IMR-90 (cell line): ENCODE measurements at regions not wholly inside any gene's neighbourhood (a gene's known extent, or its start where the extent isn't known, plus 50 kb on each side); places are given as distances from the start of the nearest gene placed in this dataset.

Experiments used
- ATAC-seq: fragments of 200-7000 bp; cut with Tn5 transposase; 2 replicates; pipeline ENCODE4 v1.9.1; 2020; ENCODE audit warnings: low read depth, mild to moderate bottlenecking, moderate library complexity
- BruUV-seq: library from RNA; stranded (reverse); fragments of 400-500 nt; replicated peaks from 2 replicates; lab custom pipeline; 2021; lab: Mats Ljungman, UMichigan
- CTCF ChIA-PET: fragments of 300-600 bp; formaldehyde crosslinking; extraction: SDS; loops from one replicate; lab custom pipeline; 2021; ENCODE audit warnings: antibody characterized with exemption; lab: Yijun Ruan, JAX
- POLR2A ChIA-PET: fragments of 300-600 bp; sonication (Branson Sonifier 250); formaldehyde crosslinking; loops from one replicate; lab custom pipeline; 2022; ENCODE audit warnings: antibody characterized with exemption; ENCODE audit not compliant: unreplicated experiment; lab: Charles Lee
- DNase-seq: peaks from one replicate; pipeline ENCODE4 v3.0.0; 2013
- H2AFZ ChIP-seq: replicated peaks from 2 replicates; pipeline ENCODE3; 2013; ENCODE audit warnings: low read length, mild to moderate bottlenecking; ENCODE audit not compliant: poor library complexity
- H2AK5ac ChIP-seq: 2 replicates; pipeline ENCODE4 v1.6.1; 2013; ENCODE audit warnings: low read depth, low read length, inconsistent platforms
- H2AK9ac ChIP-seq: replicated peaks from 2 replicates; pipeline ENCODE3; 2013; ENCODE audit warnings: mild to moderate bottlenecking, low read depth, low read length, moderate library complexity; ENCODE audit not compliant: poor library complexity
- H2BK120ac ChIP-seq: 2 replicates; pipeline ENCODE4 v1.6.1; 2013; ENCODE audit warnings: low read depth, low read length, inconsistent platforms
- H2BK15ac ChIP-seq: 3 replicates; pipeline ENCODE4 v1.6.1; 2013; ENCODE audit warnings: low read depth, low read length, inconsistent platforms
- H2BK20ac ChIP-seq: 2 replicates; pipeline ENCODE4 v1.6.1; 2013; ENCODE audit warnings: low read depth, mild to moderate bottlenecking, inconsistent platforms, low read length, moderate library complexity
- H2BK5ac ChIP-seq: 2 replicates; pipeline ENCODE4 v1.6.1; 2013; ENCODE audit warnings: mild to moderate bottlenecking, low read depth, low read length, inconsistent platforms; ENCODE audit not compliant: poor library complexity, severe bottlenecking
- H3K14ac ChIP-seq: replicated peaks from 2 replicates; pipeline ENCODE4 v1.6.1; 2013; ENCODE audit warnings: low read depth, low read length, inconsistent platforms
- H3K18ac ChIP-seq: 2 replicates; pipeline ENCODE4 v1.6.1; 2013; ENCODE audit warnings: low read depth, low read length, control low read depth
- H3K23ac ChIP-seq: 2 replicates; pipeline ENCODE4 v1.6.1; 2013; ENCODE audit warnings: low read depth, low read length, inconsistent platforms
- H3K27ac ChIP-seq: 2 replicates; pipeline ENCODE4 v1.5.1; 2013; ENCODE audit warnings: mild to moderate bottlenecking, control low read depth, low read length; ENCODE audit not compliant: insufficient read depth
- H3K27me3 ChIP-seq: 2 replicates; pipeline ENCODE4 v1.6.1; 2013; ENCODE audit warnings: low read length; ENCODE audit not compliant: control insufficient read depth, insufficient read depth
- H3K36me3 ChIP-seq: 2 replicates; pipeline ENCODE4 v1.6.1; 2013; ENCODE audit warnings: low read length, mixed read lengths; ENCODE audit not compliant: control insufficient read depth, insufficient read depth
- H3K4ac ChIP-seq: 2 replicates; pipeline ENCODE4 v1.6.1; 2013; ENCODE audit warnings: low read depth, low read length, inconsistent platforms
- H3K4me1 ChIP-seq: 2 replicates; pipeline ENCODE4 v1.6.1; 2013; ENCODE audit warnings: low read length, mixed read lengths; ENCODE audit not compliant: control insufficient read depth, insufficient read depth
- H3K4me2 ChIP-seq: 2 replicates; pipeline ENCODE4 v1.6.1; 2013; ENCODE audit warnings: low read depth, mild to moderate bottlenecking, control low read depth, low read length, moderate library complexity
- H3K4me3 ChIP-seq: 2 replicates; pipeline ENCODE4 v1.5.1; 2013; ENCODE audit warnings: low read depth, mild to moderate bottlenecking, control low read depth, low read length, moderate library complexity; ENCODE audit not compliant: insufficient read depth
- H3K56ac ChIP-seq: 2 replicates; pipeline ENCODE4 v1.6.1; 2013; ENCODE audit warnings: low read length, inconsistent platforms; ENCODE audit not compliant: insufficient read depth; ENCODE audit errors: extremely low read depth
- H3K79me1 ChIP-seq, 2 experiments: 2 replicates each; pipeline ENCODE4 v1.6.1; 2013; ENCODE audit warnings: low read length in 2 of 2, inconsistent platforms in 1 of 2, low read depth in 1 of 2
- H3K9ac ChIP-seq: 2 replicates; pipeline ENCODE4 v1.6.1; 2013; ENCODE audit warnings: low read depth, low read length, control low read depth
- H3K9me1 ChIP-seq: 2 replicates; pipeline ENCODE4 v1.6.1; 2013; ENCODE audit warnings: low read length, inconsistent platforms; ENCODE audit not compliant: insufficient read depth
- H3K9me3 ChIP-seq: 2 replicates; pipeline ENCODE4 v1.6.1; 2013; ENCODE audit warnings: low read length; ENCODE audit not compliant: control insufficient read depth, insufficient read depth
- H4K20me1 ChIP-seq: 2 replicates; pipeline ENCODE4 v1.6.1; 2013; ENCODE audit warnings: low read length, inconsistent platforms; ENCODE audit not compliant: insufficient read depth
- H4K5ac ChIP-seq: 2 replicates; pipeline ENCODE4 v1.6.1; 2013; ENCODE audit warnings: mild to moderate bottlenecking, low read depth, low read length, control low read depth
- H4K8ac ChIP-seq, 2 experiments: 2 replicates each; pipeline ENCODE4 v1.6.1; 2013; ENCODE audit warnings: low read depth in 2 of 2, low read length in 2 of 2, control low read depth in 1 of 2, inconsistent platforms in 1 of 2
- H4K91ac ChIP-seq: 2 replicates; pipeline ENCODE4 v1.6.1; 2013; ENCODE audit warnings: low read depth, low read length, inconsistent platforms; ENCODE audit not compliant: insufficient read depth
- BHLHE40 ChIP-seq: fragments of 150-350 bp; IDR thresholded peaks from 2 replicates; pipeline ENCODE4 v1.6.1; 2016; ENCODE audit warnings: mild to moderate bottlenecking, low read depth, low read length
- CEBPB ChIP-seq: IDR thresholded peaks from 2 replicates; pipeline ENCODE4 v1.6.1; 2012; ENCODE audit warnings: low read depth, low read length, improper control_type of control experiment
- CHD1 ChIP-seq: IDR thresholded peaks from 2 replicates; pipeline ENCODE4 v1.6.1; 2012; ENCODE audit warnings: low read depth, low read length, improper control_type of control experiment
- FOS ChIP-seq: fragments of 150-350 bp; IDR thresholded peaks from 2 replicates; pipeline ENCODE4 v1.6.1; 2016; ENCODE audit warnings: low read depth, low read length
- MAFK ChIP-seq: IDR thresholded peaks from 2 replicates; pipeline ENCODE4 v1.6.1; 2012; ENCODE audit warnings: low read depth, low read length, improper control_type of control experiment
- MXI1 ChIP-seq: IDR thresholded peaks from 2 replicates; pipeline ENCODE4 v1.6.1; 2012; ENCODE audit warnings: low read depth, mild to moderate bottlenecking, low read length, moderate library complexity, borderline replicate concordance
- NFE2L2 ChIP-seq: fragments of 150-350 bp; IDR thresholded peaks from 2 replicates; pipeline ENCODE4 v1.6.1; 2016; ENCODE audit warnings: low read depth, mild to moderate bottlenecking, low read length
- POLR2A ChIP-seq: IDR thresholded peaks from 2 replicates; pipeline ENCODE4 v1.6.1; 2012; ENCODE audit warnings: mild to moderate bottlenecking, low read depth, low read length
- RAD21 ChIP-seq: IDR thresholded peaks from 2 replicates; pipeline ENCODE4 v1.6.1; 2012; ENCODE audit warnings: low read length, improper control_type of control experiment
- RCOR1 ChIP-seq: IDR thresholded peaks from 2 replicates; pipeline ENCODE4 v1.6.1; 2012; ENCODE audit warnings: mild to moderate bottlenecking, low read length, improper control_type of control experiment; ENCODE audit not compliant: insufficient replicate concordance
- SMC3 ChIP-seq: fragments of 150-350 bp; IDR thresholded peaks from 2 replicates; pipeline ENCODE4 v1.6.1; 2016; ENCODE audit warnings: low read depth, mild to moderate bottlenecking, antibody characterized with exemption, low read length, moderate library complexity
- WGBS, 2 experiments: methylation state at CpG; one replicate each; pipeline versions ENCODE4 v1.1.5 to v1.1.7; 2013; ENCODE audit warnings: missing lambda C conversion rate in 2 of 2; ENCODE audit not compliant: insufficient read length in 1 of 2; ENCODE audit errors: extremely low coverage in 2 of 2; 5-methylcytosine and 5-hydroxymethylcytosine counted together
- dilution Hi-C: fragments of 300-500 bp; cut with HindIII; formaldehyde crosslinking; loops from one replicate; pipeline ENCODE4 v1.14.3; 2018; ENCODE audit warnings: low sequenced_read_pairs; ENCODE audit not compliant: unreplicated experiment
- in situ Hi-C: fragments of 300-500 bp; cut with MboI; formaldehyde crosslinking; loops from 3 replicates; pipeline ENCODE4 v1.14.3; 2019; ENCODE audit warnings: low sequenced_read_pairs, inconsistent platforms, mixed read lengths
- intact Hi-C: fragments of 100-400 bp; cut with micrococcal nuclease; formaldehyde crosslinking; loops from 2 replicates; pipeline ENCODE4 v1.10.0; 2022
- TF ChIP-seq, protein P1 (sequence below): fragments of 150-350 bp; IDR thresholded peaks from 2 replicates; pipeline ENCODE4 v1.6.1; 2016; ENCODE audit warnings: low read depth, mild to moderate bottlenecking, low read length, moderate library complexity, borderline replicate concordance
- TF ChIP-seq, protein P2 (sequence below): conservative IDR thresholded peaks from 2 replicates; pipeline ENCODE4 v1.5.1; 2012; ENCODE audit warnings: mild to moderate bottlenecking, low read depth, low read length, improper control_type of control experiment
- TF ChIP-seq, protein P3 (sequence below): fragments of 150-350 bp; IDR thresholded peaks from 2 replicates; pipeline ENCODE4 v1.6.1; 2017; ENCODE audit warnings: mild to moderate bottlenecking, antibody characterized with exemption, low read length, low read depth

DNA sequence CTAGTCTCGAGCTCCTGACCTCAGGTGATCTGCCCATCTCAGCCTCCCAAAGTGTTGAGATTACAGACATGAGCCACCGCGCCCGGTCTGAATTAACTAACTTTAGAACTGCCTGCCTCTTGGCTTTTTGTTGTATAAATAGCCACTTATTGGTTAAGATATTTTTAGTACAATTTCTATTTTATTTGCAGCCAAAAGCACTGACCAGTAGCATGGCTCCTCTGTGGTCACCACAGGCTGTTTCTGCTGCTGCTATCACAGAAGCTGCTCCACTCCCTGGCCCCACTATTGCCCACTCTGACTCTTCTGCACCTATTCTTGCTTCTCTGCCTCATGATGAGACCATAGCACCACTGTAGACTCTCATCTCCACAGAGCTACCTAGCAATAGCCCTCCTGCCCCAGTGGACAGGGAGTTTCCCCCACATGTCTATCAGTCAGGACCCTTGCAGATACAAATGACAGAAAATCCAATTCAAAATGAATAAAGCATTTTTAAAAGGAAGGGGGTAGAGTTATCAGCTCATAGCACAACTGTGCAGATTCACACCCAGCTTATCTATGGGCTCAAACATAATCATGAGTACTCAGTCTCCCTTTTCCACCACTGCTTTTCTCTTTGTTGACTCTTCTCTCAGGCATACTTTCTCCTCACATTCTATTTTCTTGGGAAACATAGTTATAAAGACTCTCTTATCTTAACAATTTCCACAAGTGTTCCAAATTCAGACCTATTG, 151.8 kb upstream of the EPB41L4A start:
- Histone ChIP-seq H4K8ac (no peak overlapping the region), H3K36me3 (no peaks in the 10 kb centered on the region), H2AK5ac (no peak overlapping the region), H2BK5ac (no peak overlapping the region), H2AK9ac (no peak overlapping the region), H3K4me3 (no peak overlapping the region), H2BK20ac (no peak overlapping the region), H3K9me1 (no peaks in the 10 kb centered on the region), H3K27ac (no peak overlapping the region), H3K79me1 (no peaks in the 10 kb centered on the region), H4K5ac (no peak overlapping the region), H3K18ac (no peak overlapping the region), H4K91ac (no peak overlapping the region), H2BK15ac (no peak overlapping the region), H3K4me1 (no peaks in the 10 kb centered on the region), H2AFZ (no peak overlapping the region), H3K9ac (no peak overlapping the region), H3K4ac (no peak overlapping the region), H3K23ac (no peak overlapping the region), H3K14ac (no peak overlapping the region), H3K4me2 (no peak overlapping the region), H4K20me1 (no peaks in the 10 kb centered on the region), H3K56ac (no peak overlapping the region), H3K9me3 (no peaks in the 10 kb centered on the region), H3K27me3 (no peaks in the 10 kb centered on the region; the same call in 1 of the 2 replicates), H2BK120ac (no peak overlapping the region)
- in situ Hi-C loops (loop anchor here (25.0 kb wide), 2 partner anchors 391 to 1041 kb away; no protein-coding TSS in a partner anchor), dilution Hi-C loops (no loop called here), intact Hi-C loops (no loop called here)
- no CpG with 5 or more reads among the region's 4 CpGs for WGBS, 2 experiments
- POLR2A ChIA-PET: no interaction called here
- DNase-seq (no peak), ATAC-seq (no peak)
- CTCF ChIA-PET: no interaction called here
- no TSS peak for BruUV-seq
- TF ChIP-seq FOS: no peak
- no peak for TF ChIP-seq CHD1
- TF ChIP-seq, protein P1, sequence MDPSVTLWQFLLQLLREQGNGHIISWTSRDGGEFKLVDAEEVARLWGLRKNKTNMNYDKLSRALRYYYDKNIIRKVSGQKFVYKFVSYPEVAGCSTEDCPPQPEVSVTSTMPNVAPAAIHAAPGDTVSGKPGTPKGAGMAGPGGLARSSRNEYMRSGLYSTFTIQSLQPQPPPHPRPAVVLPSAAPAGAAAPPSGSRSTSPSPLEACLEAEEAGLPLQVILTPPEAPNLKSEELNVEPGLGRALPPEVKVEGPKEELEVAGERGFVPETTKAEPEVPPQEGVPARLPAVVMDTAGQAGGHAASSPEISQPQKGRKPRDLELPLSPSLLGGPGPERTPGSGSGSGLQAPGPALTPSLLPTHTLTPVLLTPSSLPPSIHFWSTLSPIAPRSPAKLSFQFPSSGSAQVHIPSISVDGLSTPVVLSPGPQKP: no peak
- TF ChIP-seq SMC3: no peak
- TF ChIP-seq POLR2A: no peak
- no peak for TF ChIP-seq BHLHE40
- TF ChIP-seq RCOR1: no peak
- TF ChIP-seq NFE2L2: no peak
- TF ChIP-seq, protein P2, sequence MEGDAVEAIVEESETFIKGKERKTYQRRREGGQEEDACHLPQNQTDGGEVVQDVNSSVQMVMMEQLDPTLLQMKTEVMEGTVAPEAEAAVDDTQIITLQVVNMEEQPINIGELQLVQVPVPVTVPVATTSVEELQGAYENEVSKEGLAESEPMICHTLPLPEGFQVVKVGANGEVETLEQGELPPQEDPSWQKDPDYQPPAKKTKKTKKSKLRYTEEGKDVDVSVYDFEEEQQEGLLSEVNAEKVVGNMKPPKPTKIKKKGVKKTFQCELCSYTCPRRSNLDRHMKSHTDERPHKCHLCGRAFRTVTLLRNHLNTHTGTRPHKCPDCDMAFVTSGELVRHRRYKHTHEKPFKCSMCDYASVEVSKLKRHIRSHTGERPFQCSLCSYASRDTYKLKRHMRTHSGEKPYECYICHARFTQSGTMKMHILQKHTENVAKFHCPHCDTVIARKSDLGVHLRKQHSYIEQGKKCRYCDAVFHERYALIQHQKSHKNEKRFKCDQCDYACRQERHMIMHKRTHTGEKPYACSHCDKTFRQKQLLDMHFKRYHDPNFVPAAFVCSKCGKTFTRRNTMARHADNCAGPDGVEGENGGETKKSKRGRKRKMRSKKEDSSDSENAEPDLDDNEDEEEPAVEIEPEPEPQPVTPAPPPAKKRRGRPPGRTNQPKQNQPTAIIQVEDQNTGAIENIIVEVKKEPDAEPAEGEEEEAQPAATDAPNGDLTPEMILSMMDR: no peak
- no peak for TF ChIP-seq MAFK
- TF ChIP-seq RAD21: no peak
- TF ChIP-seq, protein P3, sequence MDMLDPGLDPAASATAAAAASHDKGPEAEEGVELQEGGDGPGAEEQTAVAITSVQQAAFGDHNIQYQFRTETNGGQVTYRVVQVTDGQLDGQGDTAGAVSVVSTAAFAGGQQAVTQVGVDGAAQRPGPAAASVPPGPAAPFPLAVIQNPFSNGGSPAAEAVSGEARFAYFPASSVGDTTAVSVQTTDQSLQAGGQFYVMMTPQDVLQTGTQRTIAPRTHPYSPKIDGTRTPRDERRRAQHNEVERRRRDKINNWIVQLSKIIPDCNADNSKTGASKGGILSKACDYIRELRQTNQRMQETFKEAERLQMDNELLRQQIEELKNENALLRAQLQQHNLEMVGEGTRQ: no peak
- no peak for TF ChIP-seq CEBPB
- TF ChIP-seq MXI1: no peak
